ENCODE measurements at regions not wholly inside any gene's neighbourhood (a gene's known extent, or its start where the extent isn't known, plus 50 kb on each side); places are given as distances from the start of the nearest gene placed in this dataset.

DNA sequence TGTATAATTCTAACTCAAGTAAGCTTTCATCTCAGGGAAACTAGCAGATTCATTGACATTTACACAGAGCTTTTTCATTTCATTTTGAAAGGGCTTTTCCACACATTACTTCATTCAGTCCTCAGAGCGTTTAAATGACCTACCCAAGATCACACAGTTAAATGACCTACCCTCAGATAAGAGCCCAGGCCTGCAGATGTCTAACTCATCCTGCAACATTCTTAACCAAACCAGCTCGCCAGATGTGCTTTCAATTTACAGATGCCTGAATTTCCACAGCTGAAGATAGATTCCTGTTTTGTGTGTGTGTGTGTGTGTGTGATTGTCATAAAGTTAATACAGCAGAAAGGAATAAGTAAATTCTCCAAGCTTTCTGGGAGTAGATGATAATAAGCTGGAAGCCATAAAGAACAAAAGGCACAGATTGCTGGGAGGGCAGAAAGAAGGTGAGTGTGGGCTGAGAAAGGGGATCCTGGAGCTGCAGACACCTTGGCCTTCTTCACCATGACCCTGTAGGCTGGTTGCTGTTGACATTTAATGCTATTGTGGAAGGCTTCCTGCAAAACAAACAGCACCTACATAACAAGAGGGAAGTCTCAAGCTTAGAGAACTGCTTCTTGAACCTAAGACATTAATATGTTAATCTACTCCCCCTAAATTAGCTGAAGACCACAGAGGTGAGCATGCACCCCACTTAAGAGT is 489.7 kb upstream of the CELF2 start:
- Histone ChIP-seq H3K79me2 (ENCODE audit: control insufficient read depth, insufficient read depth, low read length) (no peaks in the 10 kb centered on the region), H3K4me2 (ENCODE audit: control insufficient read depth, insufficient read depth) (no peak overlapping the region), H3K27me3 (replicated peaks in 1 of 2; ENCODE audit: control insufficient read depth in 2 of 2, insufficient read depth in 2 of 2, low read length in 1 of 2) (no peaks in the 10 kb centered on the region), H3K36me3 (ENCODE audit: control insufficient read depth in 2 of 2, insufficient read depth in 2 of 2, low read length in 1 of 2) (no peaks in the 10 kb centered on the region), H3K9ac (ENCODE audit: control insufficient read depth, insufficient read depth, low read length) (no peak overlapping the region), H3K4me3 (no peak overlapping the region), H3K27ac (ENCODE audit: control insufficient read depth, insufficient read depth) (no peak overlapping the region), H3K4me1 (ENCODE audit: control insufficient read depth, insufficient read depth, low read length) (no peaks in the 10 kb centered on the region), H2AFZ (ENCODE audit: control insufficient read depth, low read depth, low read length) (no peak overlapping the region), H3K9me3 (replicated peaks; ENCODE audit: control insufficient read depth, insufficient read depth, low read length) (no peaks in the 10 kb centered on the region), H4K20me1 (ENCODE audit: control insufficient read depth, insufficient read depth) (no peaks in the 10 kb centered on the region)
- no TSS peak for BruUV-seq (replicated peaks)
- no peak for ATAC-seq
- WGBS (ENCODE audit: insufficient coverage, insufficient replicate concordance, low lambda C conversion rate, missing lambda C conversion rate), result 0% methylated on average over 2 of the region's 2 CpGs
- ChIA-PET CTCF (interaction anchor here (1.2 kb wide), 1 partner anchor 388 kb away, joined by 3 read pairs; no protein-coding TSS in a partner anchor), SMC1A (ENCODE audit: uncharacterized antibody, unreplicated experiment) (no interaction called here), RAD21 (ENCODE audit: unreplicated experiment) (no interaction called here), POLR2A (no interaction called here)
- intact Hi-C loops (cut with micrococcal nuclease; ENCODE audit: unreplicated experiment), result no loop called here
- DNase-seq (ENCODE audit: low read depth, low spot score), result no peak
- FAIRE-seq, result no peak
- in situ Hi-C loops (cut with MboI), result no loop called here
- no peak for TF ChIP-seq SIX5 (IDR thresholded peaks at IDR 0.05; ENCODE audit: low read depth, low read length, severe bottlenecking)
- no peak for TF ChIP-seq RB1 (IDR thresholded peaks at IDR 0.05; ENCODE audit: borderline replicate concordance)
- no peak for TF ChIP-seq POLR2AphosphoS5 (IDR thresholded peaks at IDR 0.05; ENCODE audit: low read length)
- TF ChIP-seq NFIC (IDR thresholded peaks at IDR 0.05; ENCODE audit: low read depth, low read length), result no peak
- TF ChIP-seq FOXK2 (IDR thresholded peaks at IDR 0.05), result no peak
- TF ChIP-seq, protein P1, sequence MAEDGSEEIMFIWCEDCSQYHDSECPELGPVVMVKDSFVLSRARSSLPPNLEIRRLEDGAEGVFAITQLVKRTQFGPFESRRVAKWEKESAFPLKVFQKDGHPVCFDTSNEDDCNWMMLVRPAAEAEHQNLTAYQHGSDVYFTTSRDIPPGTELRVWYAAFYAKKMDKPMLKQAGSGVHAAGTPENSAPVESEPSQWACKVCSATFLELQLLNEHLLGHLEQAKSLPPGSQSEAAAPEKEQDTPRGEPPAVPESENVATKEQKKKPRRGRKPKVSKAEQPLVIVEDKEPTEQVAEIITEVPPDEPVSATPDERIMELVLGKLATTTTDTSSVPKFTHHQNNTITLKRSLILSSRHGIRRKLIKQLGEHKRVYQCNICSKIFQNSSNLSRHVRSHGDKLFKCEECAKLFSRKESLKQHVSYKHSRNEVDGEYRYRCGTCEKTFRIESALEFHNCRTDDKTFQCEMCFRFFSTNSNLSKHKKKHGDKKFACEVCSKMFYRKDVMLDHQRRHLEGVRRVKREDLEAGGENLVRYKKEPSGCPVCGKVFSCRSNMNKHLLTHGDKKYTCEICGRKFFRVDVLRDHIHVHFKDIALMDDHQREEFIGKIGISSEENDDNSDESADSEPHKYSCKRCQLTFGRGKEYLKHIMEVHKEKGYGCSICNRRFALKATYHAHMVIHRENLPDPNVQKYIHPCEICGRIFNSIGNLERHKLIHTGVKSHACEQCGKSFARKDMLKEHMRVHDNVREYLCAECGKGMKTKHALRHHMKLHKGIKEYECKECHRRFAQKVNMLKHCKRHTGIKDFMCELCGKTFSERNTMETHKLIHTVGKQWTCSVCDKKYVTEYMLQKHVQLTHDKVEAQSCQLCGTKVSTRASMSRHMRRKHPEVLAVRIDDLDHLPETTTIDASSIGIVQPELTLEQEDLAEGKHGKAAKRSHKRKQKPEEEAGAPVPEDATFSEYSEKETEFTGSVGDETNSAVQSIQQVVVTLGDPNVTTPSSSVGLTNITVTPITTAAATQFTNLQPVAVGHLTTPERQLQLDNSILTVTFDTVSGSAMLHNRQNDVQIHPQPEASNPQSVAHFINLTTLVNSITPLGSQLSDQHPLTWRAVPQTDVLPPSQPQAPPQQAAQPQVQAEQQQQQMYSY (CRISPR knock-in tag; IDR thresholded peaks at IDR 0.05), result no peak
- TF ChIP-seq, protein P2, sequence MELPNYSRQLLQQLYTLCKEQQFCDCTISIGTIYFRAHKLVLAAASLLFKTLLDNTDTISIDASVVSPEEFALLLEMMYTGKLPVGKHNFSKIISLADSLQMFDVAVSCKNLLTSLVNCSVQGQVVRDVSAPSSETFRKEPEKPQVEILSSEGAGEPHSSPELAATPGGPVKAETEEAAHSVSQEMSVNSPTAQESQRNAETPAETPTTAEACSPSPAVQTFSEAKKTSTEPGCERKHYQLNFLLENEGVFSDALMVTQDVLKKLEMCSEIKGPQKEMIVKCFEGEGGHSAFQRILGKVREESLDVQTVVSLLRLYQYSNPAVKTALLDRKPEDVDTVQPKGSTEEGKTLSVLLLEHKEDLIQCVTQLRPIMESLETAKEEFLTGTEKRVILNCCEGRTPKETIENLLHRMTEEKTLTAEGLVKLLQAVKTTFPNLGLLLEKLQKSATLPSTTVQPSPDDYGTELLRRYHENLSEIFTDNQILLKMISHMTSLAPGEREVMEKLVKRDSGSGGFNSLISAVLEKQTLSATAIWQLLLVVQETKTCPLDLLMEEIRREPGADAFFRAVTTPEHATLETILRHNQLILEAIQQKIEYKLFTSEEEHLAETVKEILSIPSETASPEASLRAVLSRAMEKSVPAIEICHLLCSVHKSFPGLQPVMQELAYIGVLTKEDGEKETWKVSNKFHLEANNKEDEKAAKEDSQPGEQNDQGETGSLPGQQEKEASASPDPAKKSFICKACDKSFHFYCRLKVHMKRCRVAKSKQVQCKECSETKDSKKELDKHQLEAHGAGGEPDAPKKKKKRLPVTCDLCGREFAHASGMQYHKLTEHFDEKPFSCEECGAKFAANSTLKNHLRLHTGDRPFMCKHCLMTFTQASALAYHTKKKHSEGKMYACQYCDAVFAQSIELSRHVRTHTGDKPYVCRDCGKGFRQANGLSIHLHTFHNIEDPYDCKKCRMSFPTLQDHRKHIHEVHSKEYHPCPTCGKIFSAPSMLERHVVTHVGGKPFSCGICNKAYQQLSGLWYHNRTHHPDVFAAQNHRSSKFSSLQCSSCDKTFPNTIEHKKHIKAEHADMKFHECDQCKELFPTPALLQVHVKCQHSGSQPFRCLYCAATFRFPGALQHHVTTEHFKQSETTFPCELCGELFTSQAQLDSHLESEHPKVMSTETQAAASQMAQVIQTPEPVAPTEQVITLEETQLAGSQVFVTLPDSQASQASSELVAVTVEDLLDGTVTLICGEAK (IDR thresholded peaks at IDR 0.05; ENCODE audit: borderline replicate concordance), result no peak
- TF ChIP-seq, protein P3, sequence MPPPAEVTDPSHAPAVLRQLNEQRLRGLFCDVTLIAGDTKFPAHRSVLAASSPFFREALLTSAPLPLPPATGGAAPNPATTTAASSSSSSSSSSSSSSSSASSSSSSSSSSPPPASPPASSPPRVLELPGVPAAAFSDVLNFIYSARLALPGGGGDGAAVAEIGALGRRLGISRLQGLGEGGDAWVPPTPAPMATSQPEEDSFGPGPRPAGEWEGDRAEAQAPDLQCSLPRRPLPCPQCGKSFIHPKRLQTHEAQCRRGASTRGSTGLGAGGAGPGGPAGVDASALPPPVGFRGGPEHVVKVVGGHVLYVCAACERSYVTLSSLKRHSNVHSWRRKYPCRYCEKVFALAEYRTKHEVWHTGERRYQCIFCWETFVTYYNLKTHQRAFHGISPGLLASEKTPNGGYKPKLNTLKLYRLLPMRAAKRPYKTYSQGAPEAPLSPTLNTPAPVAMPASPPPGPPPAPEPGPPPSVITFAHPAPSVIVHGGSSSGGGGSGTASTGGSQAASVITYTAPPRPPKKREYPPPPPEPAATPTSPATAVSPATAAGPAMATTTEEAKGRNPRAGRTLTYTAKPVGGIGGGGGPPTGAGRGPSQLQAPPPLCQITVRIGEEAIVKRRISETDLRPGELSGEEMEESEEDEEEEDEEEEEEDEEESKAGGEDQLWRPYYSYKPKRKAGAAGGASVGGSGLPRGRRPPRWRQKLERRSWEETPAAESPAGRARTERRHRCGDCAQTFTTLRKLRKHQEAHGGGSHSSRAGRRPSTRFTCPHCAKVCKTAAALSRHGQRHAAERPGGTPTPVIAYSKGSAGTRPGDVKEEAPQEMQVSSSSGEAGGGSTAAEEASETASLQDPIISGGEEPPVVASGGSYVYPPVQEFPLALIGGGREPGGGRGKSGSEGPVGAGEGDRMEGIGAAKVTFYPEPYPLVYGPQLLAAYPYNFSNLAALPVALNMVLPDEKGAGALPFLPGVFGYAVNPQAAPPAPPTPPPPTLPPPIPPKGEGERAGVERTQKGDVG (CRISPR knock-in tag; IDR thresholded peaks at IDR 0.05), result no peak
